ENCODE measurements at regions not wholly inside any gene's neighbourhood (a gene's known extent, or its start where the extent isn't known, plus 50 kb on each side); places are given as distances from the start of the nearest gene placed in this dataset.

DNA sequence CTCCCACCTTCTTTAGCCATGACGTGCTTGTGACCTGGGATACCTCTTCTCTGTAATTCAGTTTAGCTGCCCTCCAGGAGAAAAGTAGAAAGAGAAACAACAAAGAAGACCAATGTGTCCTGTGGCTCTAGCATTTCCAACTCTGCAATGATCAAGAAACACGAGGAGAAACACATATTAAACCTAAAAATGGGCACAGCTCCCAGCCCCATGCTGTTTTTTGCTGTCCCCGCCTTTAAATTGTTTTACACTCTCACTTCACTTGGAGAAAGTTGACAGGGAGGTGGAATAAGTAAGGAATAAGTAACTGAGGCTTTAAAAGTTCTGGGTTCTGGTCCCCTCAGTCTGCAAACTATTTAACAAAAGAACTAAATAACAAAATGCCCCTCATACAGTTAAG is 390.6 kb downstream of the TNS1 start:
- H3K27me3 ChIP-seq (ENCODE audit: control insufficient read depth, insufficient read depth, low read length) = peaks cover 5% of the 10 kb centered on the region
- DNase-seq (ENCODE audit: low read depth) (no peak), FAIRE-seq (no peak)
- TF ChIP-seq, protein P1, sequence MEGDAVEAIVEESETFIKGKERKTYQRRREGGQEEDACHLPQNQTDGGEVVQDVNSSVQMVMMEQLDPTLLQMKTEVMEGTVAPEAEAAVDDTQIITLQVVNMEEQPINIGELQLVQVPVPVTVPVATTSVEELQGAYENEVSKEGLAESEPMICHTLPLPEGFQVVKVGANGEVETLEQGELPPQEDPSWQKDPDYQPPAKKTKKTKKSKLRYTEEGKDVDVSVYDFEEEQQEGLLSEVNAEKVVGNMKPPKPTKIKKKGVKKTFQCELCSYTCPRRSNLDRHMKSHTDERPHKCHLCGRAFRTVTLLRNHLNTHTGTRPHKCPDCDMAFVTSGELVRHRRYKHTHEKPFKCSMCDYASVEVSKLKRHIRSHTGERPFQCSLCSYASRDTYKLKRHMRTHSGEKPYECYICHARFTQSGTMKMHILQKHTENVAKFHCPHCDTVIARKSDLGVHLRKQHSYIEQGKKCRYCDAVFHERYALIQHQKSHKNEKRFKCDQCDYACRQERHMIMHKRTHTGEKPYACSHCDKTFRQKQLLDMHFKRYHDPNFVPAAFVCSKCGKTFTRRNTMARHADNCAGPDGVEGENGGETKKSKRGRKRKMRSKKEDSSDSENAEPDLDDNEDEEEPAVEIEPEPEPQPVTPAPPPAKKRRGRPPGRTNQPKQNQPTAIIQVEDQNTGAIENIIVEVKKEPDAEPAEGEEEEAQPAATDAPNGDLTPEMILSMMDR (IDR thresholded peaks at IDR 0.05; ENCODE audit: insufficient read depth, low read length, severe bottlenecking) = no peak
- no peaks in the 10 kb centered on the region for H3K36me3 ChIP-seq (ENCODE audit: control insufficient read depth, insufficient read depth, low read length)
- no peak overlapping the region for H3K4me3 ChIP-seq (ENCODE audit: low read depth, low read length)

DNA sequence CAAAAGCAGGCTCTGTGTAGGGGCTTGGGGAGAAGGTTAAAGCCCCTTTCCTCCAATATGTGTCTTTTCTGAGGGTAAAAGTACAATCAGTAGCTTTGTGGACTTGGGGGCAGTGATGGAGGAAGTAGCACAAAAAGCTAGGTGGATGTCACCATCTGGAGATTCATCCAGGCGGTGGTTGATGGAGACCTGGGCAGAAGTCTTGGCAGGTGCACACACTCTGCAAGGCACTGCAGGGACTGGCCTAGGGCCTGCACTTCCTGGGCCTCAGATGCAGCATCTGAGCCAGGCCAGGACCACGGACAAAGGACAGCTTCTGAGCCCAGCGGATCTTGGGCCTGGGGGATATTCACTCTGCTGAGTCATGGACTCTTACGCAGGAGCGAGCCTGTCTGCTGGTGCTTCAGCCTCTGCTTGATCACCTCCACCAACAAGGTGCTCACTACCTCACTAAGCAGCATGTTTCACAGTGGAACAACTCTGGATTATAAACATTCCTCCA is 391.1 kb downstream of the TNS1 start:
- DNase-seq (ENCODE audit: low read depth) (no peak), FAIRE-seq (no peak)
- H3K27me3 ChIP-seq (ENCODE audit: control insufficient read depth, insufficient read depth, low read length) = peaks cover 5% of the 10 kb centered on the region
- no peak overlapping the region for H3K4me3 ChIP-seq (ENCODE audit: low read depth, low read length)
- TF ChIP-seq, protein P1 (IDR thresholded peaks at IDR 0.05; ENCODE audit: insufficient read depth, low read length, severe bottlenecking) = no peak
- no peaks in the 10 kb centered on the region for H3K36me3 ChIP-seq (ENCODE audit: control insufficient read depth, insufficient read depth, low read length)

DNA sequence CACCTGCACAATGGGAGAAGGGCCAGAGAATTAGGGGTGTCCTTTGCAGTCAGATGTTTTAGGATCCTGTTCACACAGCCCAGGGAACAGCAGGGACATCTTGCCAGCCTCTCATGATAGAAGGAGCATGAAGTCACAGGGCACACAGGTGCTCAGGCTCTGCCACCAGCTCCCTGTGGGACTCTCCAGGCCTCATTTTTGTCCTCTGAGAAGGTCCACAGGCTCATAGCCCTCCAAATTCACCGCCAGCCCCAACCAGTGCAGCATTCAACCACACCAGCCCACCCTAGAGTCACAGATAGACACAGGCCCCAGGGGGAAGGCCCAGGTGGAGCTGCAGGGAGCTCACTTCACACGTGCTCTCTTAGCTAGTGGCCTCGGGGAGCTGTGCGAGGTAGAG is 391.7 kb downstream of the TNS1 start:
- no peak for DNase-seq (ENCODE audit: low read depth)
- TF ChIP-seq, protein P1 (IDR thresholded peaks at IDR 0.05; ENCODE audit: insufficient read depth, low read length, severe bottlenecking) = no peak
- no peaks in the 10 kb centered on the region for H3K36me3 ChIP-seq (ENCODE audit: control insufficient read depth, insufficient read depth, low read length)
- peaks cover 5% of the 10 kb centered on the region for H3K27me3 ChIP-seq (ENCODE audit: control insufficient read depth, insufficient read depth, low read length)
- FAIRE-seq = no peak
- no peak overlapping the region for H3K4me3 ChIP-seq (ENCODE audit: low read depth, low read length)

DNA sequence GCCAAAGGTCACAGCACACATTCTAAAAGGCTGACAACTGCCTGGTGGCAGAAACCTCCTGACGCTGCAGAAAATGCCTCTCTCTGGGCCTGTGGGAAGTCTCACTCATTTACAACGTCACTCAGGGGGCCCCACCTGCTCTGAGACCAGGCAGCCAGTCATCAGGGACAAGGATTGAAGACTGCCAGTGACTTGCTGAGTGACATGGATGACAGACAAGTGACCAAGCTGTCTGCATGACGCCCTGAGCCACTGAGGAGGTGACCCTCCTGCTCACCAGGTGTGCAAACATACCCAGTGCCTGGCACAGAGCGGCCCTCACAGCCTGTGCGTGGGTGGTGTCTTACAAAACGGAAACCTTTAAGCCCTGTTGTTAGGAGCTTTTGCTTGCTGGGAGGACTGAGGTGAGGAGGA is 392.4 kb downstream of the TNS1 start:
- Histone ChIP-seq H3K36me3 (ENCODE audit: control insufficient read depth, insufficient read depth, low read length) (no peaks in the 10 kb centered on the region), H3K27me3 (ENCODE audit: control insufficient read depth, insufficient read depth, low read length) (peaks cover 5% of the 10 kb centered on the region), H3K4me3 (ENCODE audit: low read depth, low read length) (no peak overlapping the region)
- DNase-seq (ENCODE audit: low read depth) (peak; percentile 25), FAIRE-seq (peak; percentile 94)
- TF ChIP-seq, protein P1 (IDR thresholded peaks at IDR 0.05; ENCODE audit: insufficient read depth, low read length, severe bottlenecking) = no peak

DNA sequence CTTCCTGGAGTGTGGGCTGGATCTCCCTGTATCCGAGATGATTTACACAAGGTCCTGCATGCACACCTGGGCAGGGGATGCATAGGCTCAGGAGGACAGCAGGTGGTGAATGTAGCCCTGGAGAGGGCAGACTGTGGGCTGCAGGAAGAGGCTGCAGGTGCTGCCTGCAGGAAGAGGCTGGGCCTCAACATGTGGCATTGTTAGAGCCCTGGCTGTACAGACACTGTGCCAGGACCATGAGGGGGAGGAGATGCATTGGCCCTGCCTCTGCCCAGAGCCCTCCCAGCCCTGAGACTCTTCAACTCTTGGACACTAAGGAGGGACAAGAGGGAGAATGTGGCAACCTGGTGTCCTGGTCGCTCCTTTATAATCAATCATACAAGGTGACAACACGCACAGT is 392.8 kb downstream of the TNS1 start:
- Histone ChIP-seq H3K4me3 (ENCODE audit: low read depth, low read length) (no peak overlapping the region), H3K36me3 (ENCODE audit: control insufficient read depth, insufficient read depth, low read length) (no peaks in the 10 kb centered on the region), H3K27me3 (ENCODE audit: control insufficient read depth, insufficient read depth, low read length) (peaks cover 6% of the 10 kb centered on the region)
- TF ChIP-seq, protein P1 (IDR thresholded peaks at IDR 0.05; ENCODE audit: insufficient read depth, low read length, severe bottlenecking) = no peak
- FAIRE-seq (no peak), DNase-seq (ENCODE audit: low read depth) (no peak)

DNA sequence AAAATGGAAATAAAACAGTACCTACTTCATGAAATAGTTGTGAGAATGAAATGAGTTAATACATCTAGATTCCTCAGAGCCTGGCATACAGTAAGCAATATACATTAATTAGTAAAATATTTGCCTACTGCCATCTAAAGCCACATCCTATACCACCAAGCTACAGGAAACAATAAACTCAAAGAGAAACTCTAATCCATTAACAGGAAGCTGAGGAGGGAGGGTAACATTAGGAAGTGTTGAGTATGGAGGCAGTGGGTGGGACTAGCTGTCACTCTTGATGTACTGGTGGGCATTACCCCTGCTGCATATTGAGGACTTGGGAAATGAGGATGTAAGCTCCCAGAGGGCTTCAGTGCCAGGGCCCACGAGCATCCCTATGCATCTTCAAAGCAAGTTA is 396.5 kb downstream of the TNS1 start:
- no peak overlapping the region for H3K4me3 ChIP-seq (ENCODE audit: low read depth, low read length)
- no peaks in the 10 kb centered on the region for H3K36me3 ChIP-seq (ENCODE audit: control insufficient read depth, insufficient read depth, low read length)
- H3K27me3 ChIP-seq (ENCODE audit: control insufficient read depth, insufficient read depth, low read length) = peaks cover 9% of the 10 kb centered on the region
- no peak for DNase-seq (ENCODE audit: low read depth)
- FAIRE-seq = peak; percentile 43
- TF ChIP-seq, protein P1 (IDR thresholded peaks at IDR 0.05; ENCODE audit: insufficient read depth, low read length, severe bottlenecking) = no peak

Data from bronchial epithelial cell (primary cell).